IPS-18a (cell line): ENCODE measurements at regions not wholly inside any gene's neighbourhood (a gene's known extent, or its start where the extent isn't known, plus 50 kb on each side); places are given as distances from the start of the nearest gene placed in this dataset.
"Not testable (repeated sequence)": the region's sequence is repeated elsewhere in the genome, so short reads cannot be mapped to it uniquely, and the experiment has no call there.

Experiments used
- H3K27ac ChIP-seq: one replicate; pipeline ENCODE4 v1.5.1; 2013; ENCODE audit warnings: low read length
- H3K27me3 ChIP-seq: one replicate; pipeline ENCODE4 v1.6.1; 2013; ENCODE audit warnings: mild to moderate bottlenecking, low read length; ENCODE audit not compliant: control insufficient read depth, insufficient read depth
- H3K36me3 ChIP-seq: one replicate; pipeline ENCODE4 v1.6.1; 2013; ENCODE audit warnings: low read depth, low read length; ENCODE audit not compliant: control insufficient read depth
- H3K4me1 ChIP-seq: one replicate; pipeline ENCODE4 v1.6.1; 2013; ENCODE audit warnings: low read depth, low read length; ENCODE audit not compliant: control insufficient read depth
- H3K4me3 ChIP-seq: one replicate; pipeline ENCODE4 v1.5.1; 2013; ENCODE audit warnings: low read length
- H3K9ac ChIP-seq: one replicate; pipeline ENCODE4 v1.6.1; 2013; ENCODE audit warnings: mild to moderate bottlenecking, low read length, moderate library complexity
- H3K9me3 ChIP-seq: one replicate; pipeline ENCODE4 v1.6.1; 2013; ENCODE audit warnings: low read depth, low read length; ENCODE audit not compliant: control insufficient read depth

DNA sequence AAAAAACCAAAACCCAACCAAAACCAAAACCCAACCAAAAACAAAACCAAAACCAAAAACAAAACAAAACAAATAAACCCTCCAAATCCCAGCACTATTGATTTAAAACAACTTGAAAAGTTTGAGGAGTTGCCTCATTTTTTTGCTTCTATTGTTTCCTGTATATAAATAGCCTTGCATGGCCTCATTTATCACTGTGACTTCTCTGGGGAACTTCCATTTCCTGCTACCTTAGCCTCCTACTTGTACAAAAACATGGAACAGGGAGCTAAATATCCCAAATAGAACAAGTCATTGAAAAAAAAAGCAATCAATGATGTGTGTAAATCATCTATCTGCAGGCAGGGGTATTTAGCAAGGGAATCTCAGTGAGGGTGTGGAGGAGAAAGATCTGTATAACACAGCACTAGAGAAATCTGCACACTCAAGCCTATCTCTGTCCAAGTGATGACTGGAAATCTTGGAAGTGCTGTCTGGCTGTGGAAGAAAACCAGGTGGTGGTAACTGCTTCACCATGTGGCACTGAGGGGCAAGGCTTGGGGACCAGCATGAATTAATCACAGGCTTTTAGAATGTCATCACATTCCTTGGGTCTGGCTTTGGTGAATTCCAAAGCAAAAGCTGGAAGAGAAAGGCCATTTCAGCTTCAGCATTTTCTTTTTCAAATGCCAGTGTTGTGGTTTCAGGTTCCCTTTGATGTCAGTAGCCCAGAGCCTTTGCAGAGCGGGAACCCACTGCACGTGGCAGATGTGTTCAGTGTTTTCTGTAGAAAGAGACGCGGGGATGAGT, 349.5 kb upstream of the ZNF32 start:
- Histone ChIP-seq H3K27me3 (no peaks in the 10 kb centered on the region), H3K27ac (no peak overlapping the region), H3K9me3 (peaks cover 13% of the 10 kb centered on the region), H3K4me3 (no peak overlapping the region), H3K9ac (no peak overlapping the region), H3K4me1 (no peaks in the 10 kb centered on the region), H3K36me3 (no peaks in the 10 kb centered on the region)

DNA sequence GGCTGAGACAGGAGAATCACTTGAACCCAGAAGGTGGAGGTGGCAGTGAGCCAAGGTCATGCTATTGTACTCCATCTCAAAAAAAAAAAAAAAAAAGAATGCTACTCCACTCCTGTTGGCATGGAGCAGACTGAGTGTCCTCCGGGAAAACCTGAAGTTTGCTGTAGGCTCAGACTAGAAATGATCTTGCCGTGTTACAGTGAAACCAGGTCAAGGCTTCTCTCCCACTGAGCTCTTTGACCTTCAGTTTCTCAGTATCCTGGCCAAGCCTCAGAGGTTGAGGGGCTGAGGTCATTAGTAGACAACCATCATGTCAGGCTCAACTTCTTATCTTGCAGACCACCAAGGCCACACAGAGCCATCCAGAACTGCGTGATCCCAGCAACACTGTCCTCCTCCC, 348.6 kb upstream of the ZNF32 start:
- Histone ChIP-seq H3K4me1 (no peaks in the 10 kb centered on the region), H3K4me3 (no peak overlapping the region), H3K9me3 (peaks cover 17% of the 10 kb centered on the region), H3K27me3 (no peaks in the 10 kb centered on the region), H3K27ac (no peak overlapping the region), H3K9ac (no peak overlapping the region), H3K36me3 (no peaks in the 10 kb centered on the region)

DNA sequence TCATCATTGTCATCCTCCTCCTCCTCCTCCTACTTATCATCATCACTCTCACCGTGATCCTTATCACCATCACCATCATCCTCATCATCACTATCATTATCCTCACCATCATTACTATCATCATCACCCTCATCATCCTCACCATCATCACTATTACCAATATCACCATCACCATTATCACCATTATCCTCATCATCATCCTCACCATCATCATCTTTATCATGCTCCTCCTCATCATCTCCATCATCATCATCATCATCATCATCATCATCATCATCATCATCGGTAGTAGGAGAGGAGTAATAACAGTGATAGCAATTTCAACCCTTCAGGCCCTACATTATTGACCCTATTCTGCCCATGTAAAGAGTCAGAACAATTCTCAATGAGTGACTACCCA, 345.9 kb upstream of the ZNF32 start:
- Histone ChIP-seq H3K27me3 (no peaks in the 10 kb centered on the region), H3K27ac (no peak overlapping the region), H3K9ac (no peak overlapping the region), H3K9me3 (peaks cover 17% of the 10 kb centered on the region), H3K4me3 (no peak overlapping the region), H3K36me3 (no peaks in the 10 kb centered on the region), H3K4me1 (no peaks in the 10 kb centered on the region)

DNA sequence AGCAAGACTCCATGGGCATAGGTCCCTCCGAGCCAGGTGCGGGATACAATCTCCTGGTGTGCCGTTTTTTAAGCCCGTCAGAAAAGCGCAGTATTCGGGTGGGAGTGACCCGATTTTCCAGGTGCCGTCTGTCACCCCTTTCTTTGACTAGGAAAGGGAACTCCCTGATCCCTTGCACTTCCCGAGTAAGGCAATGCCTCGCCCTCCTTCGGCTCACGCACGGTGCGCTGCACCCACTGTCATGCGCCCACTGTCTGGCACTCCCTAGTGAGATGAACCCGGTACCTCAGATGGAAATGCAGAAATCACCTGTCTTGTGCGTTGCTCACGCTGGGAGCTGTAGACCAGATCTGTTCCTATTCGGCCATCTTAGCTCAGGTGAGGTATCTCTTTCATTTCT, 344.1 kb upstream of the ZNF32 start:
- H3K36me3 ChIP-seq, H3K4me3 ChIP-seq, H3K9ac ChIP-seq, H3K27ac ChIP-seq, H3K27me3 ChIP-seq, H3K4me1 ChIP-seq: not testable (repeated sequence)
- H3K9me3 ChIP-seq: peaks cover 17% of the 10 kb centered on the region

DNA sequence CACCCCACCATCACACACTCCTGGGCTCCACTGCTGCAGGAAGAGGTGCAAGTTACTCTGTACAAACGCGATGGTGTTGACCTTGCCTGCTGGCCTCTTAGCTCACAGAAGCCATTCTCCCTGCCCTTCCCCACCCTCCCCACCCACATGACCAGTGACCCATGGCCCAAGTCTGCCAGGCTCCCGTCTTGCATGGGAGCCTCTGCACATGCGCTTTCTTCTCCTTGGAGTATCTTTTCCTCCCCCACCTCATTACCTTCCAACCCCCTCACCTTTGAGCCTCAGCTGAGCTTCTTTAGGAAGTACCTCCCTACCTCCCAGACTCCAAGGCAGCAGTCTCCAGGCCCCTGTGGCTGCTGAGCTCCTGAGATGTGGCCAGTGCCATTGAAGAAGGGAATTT, 337.7 kb upstream of the ZNF32 start:
- Histone ChIP-seq H3K27ac (no peak overlapping the region), H3K4me1 (no peaks in the 10 kb centered on the region), H3K9ac (no peak overlapping the region)

DNA sequence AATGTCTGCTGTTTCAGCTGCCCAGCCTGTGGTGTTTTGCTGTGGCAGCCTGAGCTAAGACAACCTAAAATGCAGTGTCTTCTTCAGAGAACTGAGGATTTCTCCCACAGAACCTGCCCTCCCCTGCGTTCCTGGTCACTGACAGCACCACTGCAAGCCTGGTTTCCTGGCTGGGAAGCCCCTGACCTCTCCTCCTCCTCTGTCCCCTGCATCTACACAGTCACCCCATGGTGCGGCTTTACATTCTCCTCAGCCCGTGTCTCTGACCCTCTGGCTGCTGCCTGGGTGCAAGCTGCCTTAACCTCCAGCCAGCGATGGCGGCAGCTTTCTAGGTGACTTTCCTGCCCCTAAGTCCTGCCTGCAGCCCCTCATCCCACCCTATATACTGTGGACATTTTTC, 337.3 kb upstream of the ZNF32 start:
- no peaks in the 10 kb centered on the region for H3K9me3 ChIP-seq
- no peaks in the 10 kb centered on the region for H3K36me3 ChIP-seq
- H3K9ac ChIP-seq: no peak overlapping the region
- no peaks in the 10 kb centered on the region for H3K4me1 ChIP-seq
- no peak overlapping the region for H3K27ac ChIP-seq
- H3K27me3 ChIP-seq: no peaks in the 10 kb centered on the region
- no peak overlapping the region for H3K4me3 ChIP-seq

More for the DNA sequence above, 337.7 kb upstream of the ZNF32 start:
- no peaks in the 10 kb centered on the region for H3K36me3 ChIP-seq
- no peak overlapping the region for H3K4me3 ChIP-seq
- H3K9me3 ChIP-seq: no peaks in the 10 kb centered on the region
- H3K27me3 ChIP-seq: no peaks in the 10 kb centered on the region

DNA sequence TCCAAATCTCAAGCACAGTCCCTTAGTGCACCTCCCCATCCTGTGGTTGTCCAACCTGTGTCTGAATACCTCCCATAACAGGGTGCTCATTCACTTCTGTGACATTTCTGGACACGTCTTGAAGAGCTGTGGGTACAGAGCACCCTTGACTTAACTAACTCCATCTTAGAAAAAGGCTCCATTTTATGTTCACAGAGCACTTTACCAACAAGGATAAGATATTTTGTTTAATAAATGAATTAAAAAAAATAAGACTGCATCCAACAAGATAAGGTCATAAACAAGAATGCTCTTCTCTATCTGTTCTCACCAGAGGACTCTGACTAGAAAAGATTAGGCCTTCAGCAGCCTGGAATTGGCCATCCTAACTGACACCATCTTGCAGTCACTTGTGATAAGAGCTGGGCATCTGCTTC, 335.2 kb upstream of the ZNF32 start:
- Histone ChIP-seq H3K27me3 (no peaks in the 10 kb centered on the region), H3K4me1 (no peaks in the 10 kb centered on the region), H3K36me3 (no peaks in the 10 kb centered on the region), H3K9ac (no peak overlapping the region), H3K9me3 (no peaks in the 10 kb centered on the region), H3K4me3 (no peak overlapping the region), H3K27ac (no peak overlapping the region)

DNA sequence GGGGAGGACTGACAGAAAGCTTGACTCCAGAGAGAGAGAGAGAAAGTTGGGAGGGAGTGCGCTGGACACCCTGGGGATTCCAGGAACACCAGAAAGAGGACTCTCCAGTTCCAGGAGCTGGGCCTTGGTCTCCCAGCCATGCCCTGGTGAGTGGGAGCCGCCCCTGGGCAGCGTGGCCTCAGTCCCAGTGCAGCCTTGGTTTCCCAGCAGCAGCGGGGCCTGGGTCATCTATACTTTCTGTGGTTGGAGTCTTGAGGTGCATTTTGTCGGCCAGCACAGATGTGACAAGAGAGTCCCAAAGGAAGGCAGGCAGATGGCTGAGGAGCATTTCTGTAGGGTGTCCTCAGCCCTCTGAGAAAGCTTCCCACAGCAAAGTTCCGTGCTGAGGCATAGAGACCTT, 334.7 kb upstream of the ZNF32 start:
- H3K4me3 ChIP-seq: no peak overlapping the region
- no peaks in the 10 kb centered on the region for H3K27me3 ChIP-seq
- H3K4me1 ChIP-seq: no peaks in the 10 kb centered on the region
- H3K36me3 ChIP-seq: no peaks in the 10 kb centered on the region
- H3K9ac ChIP-seq: no peak overlapping the region
- no peak overlapping the region for H3K27ac ChIP-seq
- no peaks in the 10 kb centered on the region for H3K9me3 ChIP-seq

DNA sequence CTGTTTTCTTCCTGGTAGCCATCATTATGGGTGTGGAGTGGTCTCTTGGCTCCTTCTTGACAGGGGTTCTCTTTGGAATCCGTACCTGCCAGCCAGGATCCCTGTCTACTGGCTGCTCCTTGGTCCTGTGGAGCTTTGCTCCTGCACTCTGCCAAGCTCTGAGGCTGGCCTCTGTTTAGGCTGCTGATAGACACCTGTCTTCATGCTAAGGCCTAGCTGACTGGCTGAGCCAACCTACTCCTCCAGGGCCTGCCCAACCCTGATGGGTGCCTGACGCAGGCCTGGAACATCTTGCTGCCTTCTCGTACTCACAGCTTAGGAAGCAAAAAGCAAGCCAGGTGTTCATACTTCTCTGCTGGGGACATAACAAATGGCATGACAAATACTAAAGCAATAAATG, 333.6 kb upstream of the ZNF32 start:
- Histone ChIP-seq H3K4me1 (no peaks in the 10 kb centered on the region), H3K27ac (no peak overlapping the region), H3K27me3 (no peaks in the 10 kb centered on the region), H3K36me3 (no peaks in the 10 kb centered on the region), H3K9me3 (no peaks in the 10 kb centered on the region), H3K9ac (no peak overlapping the region), H3K4me3 (no peak overlapping the region)

DNA sequence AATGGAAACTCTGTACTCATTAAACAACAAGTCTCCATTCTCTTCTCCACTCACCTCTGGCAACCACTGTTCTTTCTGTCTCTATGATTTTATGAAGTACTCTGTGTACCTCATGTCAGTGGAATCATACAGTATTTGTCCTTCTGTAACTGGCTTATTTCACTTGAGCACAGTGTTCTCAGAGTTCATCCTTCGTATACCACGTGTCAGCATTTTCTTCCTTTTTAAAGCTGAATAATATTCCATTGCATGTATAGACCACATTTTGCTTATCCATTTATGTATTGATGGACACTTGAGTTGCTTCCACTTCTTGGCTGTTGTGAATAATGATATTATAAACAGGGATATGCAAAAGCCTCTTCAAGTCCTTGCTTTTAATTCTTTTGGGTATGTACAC, 333.0 kb upstream of the ZNF32 start:
- no peaks in the 10 kb centered on the region for H3K4me1 ChIP-seq
- no peaks in the 10 kb centered on the region for H3K9me3 ChIP-seq
- H3K27ac ChIP-seq: no peak overlapping the region

DNA sequence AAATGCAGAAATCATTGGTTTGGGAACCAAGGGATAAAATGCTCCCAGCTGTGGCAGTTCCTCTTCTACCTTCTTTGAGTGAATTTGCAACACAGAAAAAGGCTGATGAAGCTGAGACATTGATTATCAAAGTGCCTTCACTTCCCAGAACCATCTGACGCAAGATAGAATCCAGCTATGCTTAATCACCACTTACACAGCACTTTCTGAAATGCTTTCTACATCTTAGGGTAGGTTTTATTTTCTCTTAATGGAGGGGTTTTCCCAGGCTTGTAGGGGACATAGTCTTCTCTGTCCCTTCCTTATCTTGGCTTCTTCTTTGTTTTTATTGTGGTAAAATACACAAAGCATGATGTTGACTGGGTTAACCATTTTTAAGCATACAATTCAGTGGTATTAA, 332.6 kb upstream of the ZNF32 start:
- H3K27me3 ChIP-seq: no peaks in the 10 kb centered on the region
- H3K9ac ChIP-seq: no peak overlapping the region
- no peak overlapping the region for H3K27ac ChIP-seq
- H3K4me1 ChIP-seq: no peaks in the 10 kb centered on the region
- no peak overlapping the region for H3K4me3 ChIP-seq
- H3K9me3 ChIP-seq: no peaks in the 10 kb centered on the region
- H3K36me3 ChIP-seq: no peaks in the 10 kb centered on the region

More for the DNA sequence above, 333.0 kb upstream of the ZNF32 start:
- no peak overlapping the region for H3K9ac ChIP-seq
- H3K36me3 ChIP-seq: no peaks in the 10 kb centered on the region
- H3K4me3 ChIP-seq: no peak overlapping the region
- no peaks in the 10 kb centered on the region for H3K27me3 ChIP-seq

DNA sequence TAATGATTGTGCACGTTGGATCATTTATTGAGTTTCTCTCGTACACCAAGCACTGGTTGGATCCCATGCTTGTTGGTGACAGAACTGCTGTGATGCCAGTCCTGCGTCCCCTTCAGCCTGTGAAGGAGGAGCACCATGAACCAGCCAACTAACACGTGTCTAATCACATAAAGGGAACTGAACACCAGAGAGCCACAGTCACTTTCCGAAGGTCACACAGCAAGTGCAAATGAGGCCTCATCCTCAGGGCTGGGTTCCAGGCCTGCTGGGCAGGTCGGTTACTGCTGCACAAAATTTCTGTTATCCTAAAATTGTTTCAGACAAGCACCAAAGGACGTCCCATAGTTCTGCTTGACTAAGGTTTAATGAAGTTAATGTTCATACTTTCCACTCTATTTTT, 332.0 kb upstream of the ZNF32 start:
- H3K4me3 ChIP-seq: no peak overlapping the region
- H3K27ac ChIP-seq: no peak overlapping the region
- no peaks in the 10 kb centered on the region for H3K36me3 ChIP-seq
- H3K27me3 ChIP-seq: no peaks in the 10 kb centered on the region
- no peak overlapping the region for H3K9ac ChIP-seq
- H3K4me1 ChIP-seq: no peaks in the 10 kb centered on the region
- no peaks in the 10 kb centered on the region for H3K9me3 ChIP-seq
